Endometrial microvascular endothelial cells (primary cell): ENCODE measurements at regions not wholly inside any gene's neighbourhood (a gene's known extent, or its start where the extent isn't known, plus 50 kb on each side); places are given as distances from the start of the nearest gene placed in this dataset.
"Not testable (repeated sequence)": the region's sequence is repeated elsewhere in the genome, so short reads cannot be mapped to it uniquely, and the experiment has no call there.

Experiments
- in situ Hi-C: cut with HindIII; loops from 2 replicates; pipeline ENCODE4 v1.10.0; 2017; ENCODE audit warnings: low sequenced_read_pairs, low pct_unique_long_range_greater_than_20kb; ENCODE audit errors: inconsistent ontology term

DNA sequence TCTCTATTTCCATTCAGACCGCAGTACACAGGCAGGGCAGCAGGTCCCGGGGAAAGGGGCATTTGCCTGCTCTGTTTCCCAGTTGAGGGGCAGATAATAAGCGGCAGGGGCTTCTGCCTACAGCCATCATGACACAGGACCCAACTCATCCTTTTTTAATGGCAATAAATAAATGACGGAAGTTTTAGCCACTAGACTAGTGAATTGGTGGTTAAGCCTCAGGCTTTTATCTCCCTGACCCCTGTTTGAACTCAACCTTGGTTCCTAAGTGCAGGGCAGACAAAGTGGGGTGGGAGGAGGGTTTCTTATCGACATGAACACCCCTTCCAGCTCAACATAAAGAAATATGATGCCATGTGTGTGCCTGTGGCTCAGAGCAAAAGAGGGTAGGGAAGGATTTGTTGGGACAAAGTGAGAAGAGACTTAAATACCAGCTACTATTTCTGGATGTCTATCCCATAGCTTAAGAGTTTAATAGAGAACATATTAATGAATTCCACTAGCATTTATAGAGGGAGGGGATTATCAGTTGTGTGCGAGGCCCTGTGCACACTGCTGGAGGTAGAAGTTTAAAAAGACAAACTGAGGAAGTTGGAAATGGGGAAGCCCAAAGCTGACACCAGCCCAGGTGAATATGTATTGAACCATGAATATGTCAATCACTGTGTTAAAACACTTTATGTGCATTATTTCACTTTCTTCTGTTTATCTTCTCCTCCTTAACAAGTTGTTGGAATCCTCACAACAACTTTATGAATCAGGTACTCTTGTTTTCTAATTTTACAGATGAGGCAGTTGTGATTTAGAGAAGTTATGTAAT, 939.4 kb downstream of the MCTP2 start:
- in situ Hi-C loops = no loop called here

GRCh38 chr15:95171564-95171963, 940.2 kb downstream of the MCTP2 start:
- in situ Hi-C loops = no loop called here

GRCh38 chr15:95174301-95175259, 943.2 kb downstream of the MCTP2 start:
- in situ Hi-C loops = no loop called here

GRCh38 chr15:95175914-95176658, 944.7 kb downstream of the MCTP2 start:
- in situ Hi-C loops = no loop called here

- in situ Hi-C loops = no loop called here
Observed at GRCh38 chr15:95176794-95177577, 945.6 kb downstream of the MCTP2 start.

DNA sequence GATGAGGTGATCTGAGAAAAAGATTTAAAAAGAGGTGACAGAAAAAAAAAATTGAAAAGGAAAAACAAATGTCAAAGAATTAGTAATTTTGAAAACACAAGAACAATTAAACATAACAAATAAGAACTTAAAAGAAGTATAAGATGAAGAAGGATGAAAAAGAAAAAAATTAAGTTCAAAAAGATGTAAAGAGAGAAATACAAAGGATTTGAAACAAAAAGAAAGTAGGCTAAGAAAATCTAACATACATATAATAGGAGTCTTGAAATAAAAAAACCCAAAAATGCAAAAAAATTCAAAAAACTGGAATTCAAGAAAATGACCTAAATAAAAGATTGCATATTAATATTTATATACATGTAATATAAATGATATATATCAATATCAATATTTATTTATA, 949.2 kb downstream of the MCTP2 start:
- in situ Hi-C loops = no loop called here

- in situ Hi-C loops = no loop called here
Observed at GRCh38 chr15:95182091-95182490, 950.7 kb downstream of the MCTP2 start.

GRCh38 chr15:95192923-95193322, 961.6 kb downstream of the MCTP2 start:
- in situ Hi-C loops = no loop called here

DNA sequence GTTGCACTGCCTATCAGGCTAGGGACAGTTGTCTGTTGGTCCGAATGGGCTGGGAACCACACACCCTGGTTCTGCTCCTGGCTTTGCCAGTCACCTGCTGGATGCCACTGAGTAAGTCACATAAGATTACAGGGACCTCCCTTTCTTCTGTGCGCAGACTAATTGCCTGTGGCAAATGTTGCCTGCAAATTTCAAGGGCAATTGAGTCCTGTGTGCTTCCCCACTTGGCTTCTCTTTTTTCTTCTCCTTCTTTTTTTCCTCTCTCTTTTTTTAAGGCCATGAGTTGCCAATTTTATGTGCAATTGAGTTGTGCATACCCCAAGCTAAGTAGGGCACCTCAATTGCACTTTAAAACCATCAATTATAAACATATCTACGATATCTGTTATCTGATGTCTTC, 963.4 kb downstream of the MCTP2 start:
- in situ Hi-C loops = no loop called here

GRCh38 chr15:95196176-95196915, 965.0 kb downstream of the MCTP2 start:
- in situ Hi-C loops = no loop called here

DNA sequence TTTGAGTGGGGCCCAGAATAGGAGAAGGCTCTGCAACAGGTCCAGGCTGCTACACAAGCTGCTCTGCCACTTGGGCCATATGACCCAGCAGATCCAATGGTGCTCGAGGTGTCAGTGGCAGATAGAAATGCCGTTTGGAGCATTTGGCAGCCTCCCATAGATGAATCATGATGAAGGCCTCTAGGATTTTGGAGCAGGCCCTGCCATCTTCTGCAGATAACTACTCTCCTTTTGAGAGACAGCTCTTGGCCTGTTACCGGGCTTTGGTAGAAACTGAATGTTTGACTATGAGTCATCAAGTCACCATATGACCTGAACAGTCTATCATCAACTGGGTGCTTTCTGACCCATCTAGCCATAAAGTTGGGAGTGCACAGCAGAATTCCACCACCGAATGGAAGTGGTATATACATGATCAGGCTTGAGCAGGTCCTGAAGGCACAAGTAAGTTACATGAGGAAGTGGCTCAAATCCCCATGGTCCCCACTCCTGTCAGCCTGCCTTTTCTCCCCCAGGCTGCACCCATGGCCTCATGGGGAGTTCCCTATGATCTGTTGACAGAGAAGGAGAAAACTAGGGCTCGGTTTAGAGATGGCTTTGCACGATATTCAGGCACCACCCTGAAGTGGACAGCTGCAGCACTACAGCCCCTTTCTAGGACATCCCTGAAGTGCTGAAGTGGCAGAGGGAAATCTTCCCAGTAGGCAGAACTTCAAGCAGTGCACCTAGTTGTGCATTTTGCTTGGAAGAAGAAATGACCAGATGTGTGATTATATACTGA, 971.4 kb downstream of the MCTP2 start:
- in situ Hi-C loops = no loop called here

DNA sequence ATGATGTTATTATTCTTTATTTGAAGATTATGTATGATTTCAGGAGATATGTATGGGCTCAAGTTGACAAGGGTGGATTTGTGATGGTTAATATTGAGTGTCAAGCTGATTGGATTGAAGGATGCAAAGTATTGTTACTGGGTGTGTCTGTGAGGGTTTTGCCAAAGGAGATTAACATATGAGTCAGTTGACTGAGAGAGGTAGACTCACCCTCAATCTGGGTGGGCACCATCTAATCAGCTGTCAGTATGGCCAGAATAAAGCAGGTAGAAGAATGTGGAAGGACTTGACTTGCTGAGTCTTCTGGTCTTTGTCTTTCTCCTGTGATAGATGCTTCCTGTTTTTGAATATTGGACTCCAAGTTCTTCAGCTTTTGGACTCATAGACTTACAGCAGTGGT, 973.7 kb downstream of the MCTP2 start:
- in situ Hi-C loops = no loop called here

GRCh38 chr15:95205830-95206229, 974.5 kb downstream of the MCTP2 start:
- in situ Hi-C loops = not testable (repeated sequence)

- in situ Hi-C loops = no loop called here
Observed at GRCh38 chr15:95208071-95208470, 976.7 kb downstream of the MCTP2 start.

- in situ Hi-C loops = no loop called here
Observed at GRCh38 chr15:95208988-95209387, 977.6 kb downstream of the MCTP2 start.

- in situ Hi-C loops = no loop called here
Observed at GRCh38 chr15:95210436-95210981, 979.1 kb downstream of the MCTP2 start.

DNA sequence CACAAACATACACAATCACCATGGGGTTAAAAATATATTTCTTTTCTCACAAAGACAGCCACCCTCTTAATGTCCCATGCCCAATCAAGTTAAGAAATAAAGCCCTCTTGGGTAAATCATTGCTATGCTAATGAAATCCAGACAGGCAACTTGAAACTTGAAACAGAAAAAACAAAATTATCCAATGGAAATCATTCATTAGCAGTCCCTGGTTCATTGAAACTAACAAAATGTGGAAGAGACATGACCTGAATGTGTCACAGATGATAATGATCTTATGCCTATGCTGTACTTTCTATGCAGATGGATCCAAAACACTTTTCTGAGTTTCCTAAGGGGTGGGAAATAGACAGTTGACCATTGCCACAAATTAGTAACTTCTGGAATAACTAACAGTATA, 983.7 kb downstream of the MCTP2 start:
- in situ Hi-C loops = no loop called here
